ENCODE measurements at regions not wholly inside any gene's neighbourhood (a gene's known extent, or its start where the extent isn't known, plus 50 kb on each side); places are given as distances from the start of the nearest gene placed in this dataset.

GRCh38 chr11:23751280-23751679, 745.6 kb upstream of the LUZP2 start:
- H2AFZ ChIP-seq (ENCODE audit: low read length): no peak overlapping the region
- no peaks in the 10 kb centered on the region for H3K27me3 ChIP-seq (ENCODE audit: control insufficient read depth, insufficient read depth, low read length)
- no peaks in the 10 kb centered on the region for H3K4me1 ChIP-seq (ENCODE audit: control insufficient read depth, extremely low read depth, insufficient read depth, low read length)
- no peak overlapping the region for H3K27ac ChIP-seq (ENCODE audit: insufficient read depth, low read length)
- no peaks in the 10 kb centered on the region for H4K20me1 ChIP-seq (ENCODE audit: control insufficient read depth, extremely low read depth, insufficient read depth, low read length)
- no peak for DNase-seq (ENCODE audit: low read depth in 2 of 2)
- H3K4me2 ChIP-seq (ENCODE audit: extremely low read depth, insufficient read depth, low read length): no peak overlapping the region
- no peaks in the 10 kb centered on the region for H3K79me2 ChIP-seq (ENCODE audit: control insufficient read depth, insufficient read depth, low read length)
- H3K9me3 ChIP-seq (ENCODE audit: control insufficient read depth, insufficient read depth, low read depth, low read length): no peaks in the 10 kb centered on the region
- TF ChIP-seq EZH2 (IDR thresholded peaks at IDR 0.05; ENCODE audit: low read length, missing control alignments): no peak
- no peak for TF ChIP-seq CTCF (conservative IDR thresholded peaks at IDR 0.05 in 1 of 2, IDR thresholded peaks at IDR 0.05 in 1 of 2; ENCODE audit: low read depth in 1 of 2, low read length in 2 of 2)
- no peak overlapping the region for H3K4me3 ChIP-seq (replicated peaks in 1 of 4; ENCODE audit: control extremely low read depth in 1 of 4, insufficient read depth in 1 of 4, low read depth in 3 of 4, low read length in 4 of 4)
- no peak overlapping the region for H3K9ac ChIP-seq (ENCODE audit: insufficient read depth, low read length)
- no peaks in the 10 kb centered on the region for H3K36me3 ChIP-seq (ENCODE audit: control insufficient read depth, insufficient read depth, low read length)

DNA sequence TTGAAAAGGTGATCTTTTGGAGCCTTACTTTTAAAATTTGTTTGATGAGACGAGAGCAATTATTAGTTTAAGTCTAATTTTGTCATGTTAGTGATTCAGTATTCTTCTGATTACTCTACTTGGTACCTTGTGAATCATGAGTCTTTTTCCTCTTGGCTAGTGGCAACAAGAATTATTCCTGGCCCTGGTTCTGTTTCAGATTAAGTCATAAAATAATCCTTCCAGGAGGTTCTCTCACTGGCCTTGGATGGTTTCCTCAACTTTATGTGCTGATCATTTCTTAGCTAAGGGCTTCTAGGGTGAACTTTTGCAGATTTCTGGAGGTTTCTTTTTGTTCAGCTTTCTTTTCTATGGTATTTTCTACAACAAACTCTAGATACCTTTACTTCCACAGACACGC, 741.8 kb upstream of the LUZP2 start:
- no peaks in the 10 kb centered on the region for H4K20me1 ChIP-seq (ENCODE audit: control insufficient read depth, extremely low read depth, insufficient read depth, low read length)
- H3K9me3 ChIP-seq (ENCODE audit: control insufficient read depth, insufficient read depth, low read depth, low read length): no peaks in the 10 kb centered on the region
- DNase-seq (ENCODE audit: low read depth in 2 of 2): no peak
- no peak overlapping the region for H3K27ac ChIP-seq (ENCODE audit: insufficient read depth, low read length)
- TF ChIP-seq CTCF (conservative IDR thresholded peaks at IDR 0.05 in 1 of 2, IDR thresholded peaks at IDR 0.05 in 1 of 2; ENCODE audit: low read depth in 1 of 2, low read length in 2 of 2) (no peak), EZH2 (IDR thresholded peaks at IDR 0.05; ENCODE audit: low read length, missing control alignments) (no peak)
- no peak overlapping the region for H3K4me2 ChIP-seq (ENCODE audit: extremely low read depth, insufficient read depth, low read length)
- H3K4me3 ChIP-seq (replicated peaks in 1 of 4; ENCODE audit: control extremely low read depth in 1 of 4, insufficient read depth in 1 of 4, low read depth in 3 of 4, low read length in 4 of 4): no peak overlapping the region
- H3K27me3 ChIP-seq (ENCODE audit: control insufficient read depth, insufficient read depth, low read length): no peaks in the 10 kb centered on the region
- no peaks in the 10 kb centered on the region for H3K79me2 ChIP-seq (ENCODE audit: control insufficient read depth, insufficient read depth, low read length)
- H2AFZ ChIP-seq (ENCODE audit: low read length): no peak overlapping the region
- H3K36me3 ChIP-seq (ENCODE audit: control insufficient read depth, insufficient read depth, low read length): no peaks in the 10 kb centered on the region
- H3K4me1 ChIP-seq (ENCODE audit: control insufficient read depth, extremely low read depth, insufficient read depth, low read length): no peaks in the 10 kb centered on the region
- no peak overlapping the region for H3K9ac ChIP-seq (ENCODE audit: insufficient read depth, low read length)

DNA sequence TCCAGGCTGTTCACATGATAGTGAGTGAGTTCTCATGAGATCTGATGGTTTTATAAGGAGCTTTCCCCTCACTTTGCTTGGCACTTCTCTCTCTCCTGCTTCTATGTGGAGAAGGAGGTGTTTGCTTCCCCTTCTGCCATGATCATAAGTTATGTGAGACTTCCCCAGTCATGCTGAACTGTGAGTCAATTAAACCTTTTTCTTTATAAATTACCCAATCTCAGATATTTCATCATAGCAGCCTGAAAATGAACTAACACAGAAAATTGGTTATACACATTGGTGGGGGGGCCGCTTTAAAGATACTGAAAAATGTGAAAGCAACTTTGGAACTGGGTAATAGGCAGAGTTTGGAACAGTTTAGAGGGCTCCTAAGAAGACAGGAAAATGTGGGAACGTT, 741.1 kb upstream of the LUZP2 start:
- Histone ChIP-seq H3K4me1 (ENCODE audit: control insufficient read depth, extremely low read depth, insufficient read depth, low read length) (no peaks in the 10 kb centered on the region), H3K9ac (ENCODE audit: insufficient read depth, low read length) (no peak overlapping the region), H3K79me2 (ENCODE audit: control insufficient read depth, insufficient read depth, low read length) (no peaks in the 10 kb centered on the region), H3K4me2 (ENCODE audit: extremely low read depth, insufficient read depth, low read length) (no peak overlapping the region), H3K36me3 (ENCODE audit: control insufficient read depth, insufficient read depth, low read length) (no peaks in the 10 kb centered on the region), H3K27ac (ENCODE audit: insufficient read depth, low read length) (no peak overlapping the region), H3K27me3 (ENCODE audit: control insufficient read depth, insufficient read depth, low read length) (no peaks in the 10 kb centered on the region), H3K4me3 (replicated peaks in 1 of 4; ENCODE audit: control extremely low read depth in 1 of 4, insufficient read depth in 1 of 4, low read depth in 3 of 4, low read length in 4 of 4) (no peak overlapping the region), H2AFZ (ENCODE audit: low read length) (no peak overlapping the region), H4K20me1 (ENCODE audit: control insufficient read depth, extremely low read depth, insufficient read depth, low read length) (no peaks in the 10 kb centered on the region), H3K9me3 (ENCODE audit: control insufficient read depth, insufficient read depth, low read depth, low read length) (no peaks in the 10 kb centered on the region)
- TF ChIP-seq EZH2 (IDR thresholded peaks at IDR 0.05; ENCODE audit: low read length, missing control alignments) (no peak), CTCF (conservative IDR thresholded peaks at IDR 0.05 in 1 of 2, IDR thresholded peaks at IDR 0.05 in 1 of 2; ENCODE audit: low read depth in 1 of 2, low read length in 2 of 2) (no peak)
- DNase-seq (ENCODE audit: low read depth in 2 of 2): peak in 1 of 2 donors; percentile 21
